PFSK-1 (cell line): ENCODE measurements at regions not wholly inside any gene's neighbourhood (a gene's known extent, or its start where the extent isn't known, plus 50 kb on each side); places are given as distances from the start of the nearest gene placed in this dataset.

ENCODE experiments used
- TAF1 ChIP-seq: IDR thresholded peaks from 2 replicates; pipeline ENCODE4 v1.6.1; 2012; ENCODE audit warnings: low read length, control low read depth, borderline replicate concordance; ENCODE audit not compliant: insufficient read depth
- TF ChIP-seq, protein P1 (sequence below), 2 experiments: IDR thresholded peaks; 2 replicates each; pipeline versions ENCODE4 v1.6.1 to v1.8.0; 2011 to 2012; ENCODE audit warnings: low read depth in 2 of 2, low read length in 2 of 2, control low read depth in 1 of 2, inconsistent platforms in 1 of 2, mild to moderate bottlenecking in 1 of 2, moderate library complexity in 1 of 2; ENCODE audit not compliant: insufficient read depth in 1 of 2

DNA sequence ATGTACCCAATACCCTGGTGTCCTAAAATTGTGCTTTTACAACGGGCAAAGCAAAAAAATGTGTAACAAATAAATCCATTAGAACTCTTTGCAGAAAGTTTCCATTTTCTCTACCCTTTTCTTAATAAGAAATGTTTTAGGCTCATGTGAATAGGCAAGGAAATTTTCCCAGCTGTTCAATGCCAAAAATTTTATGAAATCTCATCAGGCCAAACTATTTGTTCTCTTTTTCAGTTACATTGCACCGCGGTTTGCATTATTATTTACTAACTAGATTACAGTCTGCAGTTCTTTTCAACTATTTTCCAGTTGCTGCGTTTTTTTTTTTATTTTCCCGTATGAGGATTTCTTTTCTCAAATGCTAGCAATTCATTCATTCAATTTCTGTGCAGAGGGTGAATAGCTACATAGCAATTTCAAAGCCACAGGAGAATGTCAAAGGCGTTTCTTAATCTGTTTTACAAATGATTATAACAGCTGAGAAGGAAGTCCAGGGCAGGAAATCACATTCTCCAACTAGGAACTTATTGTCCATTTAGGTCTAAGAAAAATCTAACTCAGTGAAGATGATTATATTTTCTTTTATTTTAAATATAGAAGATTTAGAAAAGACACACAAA lies 367.5 kb upstream of the MMADHC start:
- no peak for TF ChIP-seq TAF1
- TF ChIP-seq, protein P1, sequence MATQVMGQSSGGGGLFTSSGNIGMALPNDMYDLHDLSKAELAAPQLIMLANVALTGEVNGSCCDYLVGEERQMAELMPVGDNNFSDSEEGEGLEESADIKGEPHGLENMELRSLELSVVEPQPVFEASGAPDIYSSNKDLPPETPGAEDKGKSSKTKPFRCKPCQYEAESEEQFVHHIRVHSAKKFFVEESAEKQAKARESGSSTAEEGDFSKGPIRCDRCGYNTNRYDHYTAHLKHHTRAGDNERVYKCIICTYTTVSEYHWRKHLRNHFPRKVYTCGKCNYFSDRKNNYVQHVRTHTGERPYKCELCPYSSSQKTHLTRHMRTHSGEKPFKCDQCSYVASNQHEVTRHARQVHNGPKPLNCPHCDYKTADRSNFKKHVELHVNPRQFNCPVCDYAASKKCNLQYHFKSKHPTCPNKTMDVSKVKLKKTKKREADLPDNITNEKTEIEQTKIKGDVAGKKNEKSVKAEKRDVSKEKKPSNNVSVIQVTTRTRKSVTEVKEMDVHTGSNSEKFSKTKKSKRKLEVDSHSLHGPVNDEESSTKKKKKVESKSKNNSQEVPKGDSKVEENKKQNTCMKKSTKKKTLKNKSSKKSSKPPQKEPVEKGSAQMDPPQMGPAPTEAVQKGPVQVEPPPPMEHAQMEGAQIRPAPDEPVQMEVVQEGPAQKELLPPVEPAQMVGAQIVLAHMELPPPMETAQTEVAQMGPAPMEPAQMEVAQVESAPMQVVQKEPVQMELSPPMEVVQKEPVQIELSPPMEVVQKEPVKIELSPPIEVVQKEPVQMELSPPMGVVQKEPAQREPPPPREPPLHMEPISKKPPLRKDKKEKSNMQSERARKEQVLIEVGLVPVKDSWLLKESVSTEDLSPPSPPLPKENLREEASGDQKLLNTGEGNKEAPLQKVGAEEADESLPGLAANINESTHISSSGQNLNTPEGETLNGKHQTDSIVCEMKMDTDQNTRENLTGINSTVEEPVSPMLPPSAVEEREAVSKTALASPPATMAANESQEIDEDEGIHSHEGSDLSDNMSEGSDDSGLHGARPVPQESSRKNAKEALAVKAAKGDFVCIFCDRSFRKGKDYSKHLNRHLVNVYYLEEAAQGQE (IDR thresholded peaks at IDR 0.05; ENCODE audit: insufficient read depth in 1 of 2, low read depth in 2 of 2, low read length in 2 of 2): no peak
